ENCODE measurements at regions not wholly inside any gene's neighbourhood (a gene's known extent, or its start where the extent isn't known, plus 50 kb on each side); places are given as distances from the start of the nearest gene placed in this dataset.
A peak's percentile ranks its signal among the peaks of the same experiment; 100 is the strongest.
"Not testable (repeated sequence)": the region's sequence is repeated elsewhere in the genome, so short reads cannot be mapped to it uniquely, and the experiment has no call there.

GRCh38 chr18:22711192-22711685, 221.9 kb upstream of the RBBP8 start:
- no peak overlapping the region for H2BK15ac ChIP-seq (ENCODE audit: low read length)
- H3K27me3 ChIP-seq (ENCODE audit: control insufficient read depth in 3 of 3, insufficient read depth in 3 of 3, low read depth in 1 of 3, low read length in 3 of 3) = no peaks in the 10 kb centered on the region
- H2BK12ac ChIP-seq (ENCODE audit: low read length) = no peak overlapping the region
- H3K23ac ChIP-seq (ENCODE audit: low read depth, low read length, poor library complexity) = no peak overlapping the region
- H3K79me1 ChIP-seq (ENCODE audit: low read depth, low read length) = no peaks in the 10 kb centered on the region
- H3K14ac ChIP-seq (ENCODE audit: low read length) = no peak overlapping the region
- H2BK5ac ChIP-seq (ENCODE audit: low read length) = no peak overlapping the region
- no peak overlapping the region for H2AFZ ChIP-seq (ENCODE audit: low read length)
- peak overlapping the region; percentile 66 for H3K18ac ChIP-seq (ENCODE audit: low read length)
- peaks cover 0 to 6% of the 10 kb centered on the region in 2 donors for H3K4me1 ChIP-seq (ENCODE audit: control insufficient read depth in 2 of 2, insufficient read depth in 1 of 2, low read depth in 1 of 2, low read length in 2 of 2)
- no peak overlapping the region for H4K91ac ChIP-seq (ENCODE audit: low read depth, low read length, poor library complexity)
- no peaks in the 10 kb centered on the region for H3K36me3 ChIP-seq (replicated peaks in 1 of 2; ENCODE audit: control insufficient read depth in 2 of 2, insufficient read depth in 2 of 2, low read length in 2 of 2)
- H4K8ac ChIP-seq (ENCODE audit: low read depth, low read length) = no peak overlapping the region
- no peak overlapping the region for H3K4me3 ChIP-seq (ENCODE audit: low read length in 2 of 2)
- no peaks in the 10 kb centered on the region for H3K9me3 ChIP-seq (replicated peaks in 1 of 2; ENCODE audit: control insufficient read depth in 2 of 2, insufficient read depth in 1 of 2, low read depth in 1 of 2, low read length in 2 of 2)
- H3K4ac ChIP-seq (ENCODE audit: low read length) = no peak overlapping the region
- no CpG with 5 or more reads among the region's 7 CpGs for WGBS, 2 donors (ENCODE audit: extremely low coverage in 2 of 2, insufficient read length in 2 of 2, insufficient replicate concordance in 1 of 2)
- no peak overlapping the region for H2BK120ac ChIP-seq (ENCODE audit: low read depth, low read length)
- no peak for DNase-seq (ENCODE audit: low spot score)
- no peak overlapping the region for H3K9ac ChIP-seq (ENCODE audit: low read depth, low read length, poor library complexity)
- no peak overlapping the region for H3K27ac ChIP-seq (replicated peaks; ENCODE audit: low read length)
- no peak overlapping the region for H2AK5ac ChIP-seq (ENCODE audit: low read depth, low read length)
- H3K4me2 ChIP-seq (ENCODE audit: insufficient read depth, low read length, poor library complexity, severe bottlenecking) = no peak overlapping the region

- DNase-seq (ENCODE audit: low spot score) = no peak
- H2BK15ac ChIP-seq (ENCODE audit: low read length) = no peak overlapping the region
- H4K91ac ChIP-seq (ENCODE audit: low read depth, low read length, poor library complexity) = no peak overlapping the region
- H3K27ac ChIP-seq (replicated peaks; ENCODE audit: low read length) = no peak overlapping the region
- no peak overlapping the region for H2AK5ac ChIP-seq (ENCODE audit: low read depth, low read length)
- H3K79me1 ChIP-seq (ENCODE audit: low read depth, low read length) = no peaks in the 10 kb centered on the region
- peaks cover 0 to 6% of the 10 kb centered on the region in 2 donors for H3K4me1 ChIP-seq (ENCODE audit: control insufficient read depth in 2 of 2, insufficient read depth in 1 of 2, low read depth in 1 of 2, low read length in 2 of 2)
- H3K4me3 ChIP-seq (ENCODE audit: low read length in 2 of 2) = no peak overlapping the region
- H2BK5ac ChIP-seq (ENCODE audit: low read length) = no peak overlapping the region
- H3K18ac ChIP-seq (ENCODE audit: low read length) = no peak overlapping the region
- no peak overlapping the region for H3K9ac ChIP-seq (ENCODE audit: low read depth, low read length, poor library complexity)
- no peak overlapping the region for H3K4ac ChIP-seq (ENCODE audit: low read length)
- H2BK12ac ChIP-seq (ENCODE audit: low read length) = no peak overlapping the region
- H3K23ac ChIP-seq (ENCODE audit: low read depth, low read length, poor library complexity) = no peak overlapping the region
- H3K9me3 ChIP-seq (replicated peaks in 1 of 2; ENCODE audit: control insufficient read depth in 2 of 2, insufficient read depth in 1 of 2, low read depth in 1 of 2, low read length in 2 of 2) = no peaks in the 10 kb centered on the region
- no peaks in the 10 kb centered on the region for H3K36me3 ChIP-seq (replicated peaks in 1 of 2; ENCODE audit: control insufficient read depth in 2 of 2, insufficient read depth in 2 of 2, low read length in 2 of 2)
- no peak overlapping the region for H3K4me2 ChIP-seq (ENCODE audit: insufficient read depth, low read length, poor library complexity, severe bottlenecking)
- no peak overlapping the region for H2BK120ac ChIP-seq (ENCODE audit: low read depth, low read length)
- no peak overlapping the region for H3K14ac ChIP-seq (ENCODE audit: low read length)
- H3K27me3 ChIP-seq (ENCODE audit: control insufficient read depth in 3 of 3, insufficient read depth in 3 of 3, low read depth in 1 of 3, low read length in 3 of 3) = no peaks in the 10 kb centered on the region
- H4K8ac ChIP-seq (ENCODE audit: low read depth, low read length) = no peak overlapping the region
- no peak overlapping the region for H2AFZ ChIP-seq (ENCODE audit: low read length)
- no CpG with 5 or more reads among the region's 1 CpG for WGBS, 2 donors (ENCODE audit: extremely low coverage in 2 of 2, insufficient read length in 2 of 2, insufficient replicate concordance in 1 of 2)
These were observed 219.6 kb upstream of the RBBP8 start for GRCh38 chr18:22713511-22713910.

- H2AFZ ChIP-seq (ENCODE audit: low read length); H3K23ac ChIP-seq (ENCODE audit: low read depth, low read length, poor library complexity); H3K4ac ChIP-seq (ENCODE audit: low read length); H2BK5ac ChIP-seq (ENCODE audit: low read length); H2AK5ac ChIP-seq (ENCODE audit: low read depth, low read length); H3K27me3 ChIP-seq (ENCODE audit: control insufficient read depth in 3 of 3, insufficient read depth in 3 of 3, low read depth in 1 of 3, low read length in 3 of 3); H3K4me2 ChIP-seq (ENCODE audit: insufficient read depth, low read length, poor library complexity, severe bottlenecking); H2BK15ac ChIP-seq (ENCODE audit: low read length); H3K79me1 ChIP-seq (ENCODE audit: low read depth, low read length); H3K4me3 ChIP-seq (ENCODE audit: low read length in 2 of 2); H3K18ac ChIP-seq (ENCODE audit: low read length); H4K91ac ChIP-seq (ENCODE audit: low read depth, low read length, poor library complexity); H3K4me1 ChIP-seq (ENCODE audit: control insufficient read depth in 2 of 2, insufficient read depth in 1 of 2, low read depth in 1 of 2, low read length in 2 of 2); DNase-seq (ENCODE audit: low spot score); H2BK120ac ChIP-seq (ENCODE audit: low read depth, low read length); H3K9ac ChIP-seq (ENCODE audit: low read depth, low read length, poor library complexity); H3K27ac ChIP-seq (replicated peaks; ENCODE audit: low read length); H2BK12ac ChIP-seq (ENCODE audit: low read length); H3K9me3 ChIP-seq (replicated peaks in 1 of 2; ENCODE audit: control insufficient read depth in 2 of 2, insufficient read depth in 1 of 2, low read depth in 1 of 2, low read length in 2 of 2); H3K36me3 ChIP-seq (replicated peaks in 1 of 2; ENCODE audit: control insufficient read depth in 2 of 2, insufficient read depth in 2 of 2, low read length in 2 of 2); H4K8ac ChIP-seq (ENCODE audit: low read depth, low read length); H3K14ac ChIP-seq (ENCODE audit: low read length): not testable (repeated sequence)
- no CpG with 5 or more reads among the region's 7 CpGs for WGBS, 2 donors (ENCODE audit: extremely low coverage in 2 of 2, insufficient read length in 2 of 2, insufficient replicate concordance in 1 of 2)
These were observed 215.6 kb upstream of the RBBP8 start for GRCh38 chr18:22717536-22717935.

- Histone ChIP-seq H4K91ac (ENCODE audit: low read depth, low read length, poor library complexity) (no peak overlapping the region), H3K4ac (ENCODE audit: low read length) (no peak overlapping the region), H2AK5ac (ENCODE audit: low read depth, low read length) (no peak overlapping the region), H3K14ac (ENCODE audit: low read length) (no peak overlapping the region), H2BK5ac (ENCODE audit: low read length) (no peak overlapping the region), H2BK12ac (ENCODE audit: low read length) (no peak overlapping the region), H3K9ac (ENCODE audit: low read depth, low read length, poor library complexity) (no peak overlapping the region), H2AFZ (ENCODE audit: low read length) (no peak overlapping the region), H3K4me3 (ENCODE audit: low read length in 2 of 2) (no peak overlapping the region), H3K36me3 (replicated peaks in 1 of 2; ENCODE audit: control insufficient read depth in 2 of 2, insufficient read depth in 2 of 2, low read length in 2 of 2) (no peaks in the 10 kb centered on the region), H3K4me1 (ENCODE audit: control insufficient read depth in 2 of 2, insufficient read depth in 1 of 2, low read depth in 1 of 2, low read length in 2 of 2) (no peaks in the 10 kb centered on the region), H4K8ac (ENCODE audit: low read depth, low read length) (no peak overlapping the region), H3K23ac (ENCODE audit: low read depth, low read length, poor library complexity) (no peak overlapping the region), H3K79me1 (ENCODE audit: low read depth, low read length) (no peaks in the 10 kb centered on the region), H3K4me2 (ENCODE audit: insufficient read depth, low read length, poor library complexity, severe bottlenecking) (no peak overlapping the region), H3K9me3 (replicated peaks in 1 of 2; ENCODE audit: control insufficient read depth in 2 of 2, insufficient read depth in 1 of 2, low read depth in 1 of 2, low read length in 2 of 2) (peaks cover 0 to 1% of the 10 kb centered on the region in 2 donors), H2BK120ac (ENCODE audit: low read depth, low read length) (no peak overlapping the region), H3K27ac (replicated peaks; ENCODE audit: low read length) (no peak overlapping the region), H3K18ac (ENCODE audit: low read length) (no peak overlapping the region), H3K27me3 (ENCODE audit: control insufficient read depth in 3 of 3, insufficient read depth in 3 of 3, low read depth in 1 of 3, low read length in 3 of 3) (no peaks in the 10 kb centered on the region), H2BK15ac (ENCODE audit: low read length) (no peak overlapping the region)
- DNase-seq (ENCODE audit: low spot score) = no peak
- no CpG with 5 or more reads among the region's 2 CpGs for WGBS, 2 donors (ENCODE audit: extremely low coverage in 2 of 2, insufficient read length in 2 of 2, insufficient replicate concordance in 1 of 2)
These were observed 209.9 kb upstream of the RBBP8 start for GRCh38 chr18:22723221-22723620.

Measured in neuronal stem cell (in vitro differentiated cells).